OCI-LY1 (cell line): ENCODE measurements at regions not wholly inside any gene's neighbourhood (a gene's known extent, or its start where the extent isn't known, plus 50 kb on each side); places are given as distances from the start of the nearest gene placed in this dataset.

Source experiments
- H2AFZ ChIP-seq: fragments of 200-600 bp; sonication (generic), shearing (Covaris generic); 2 replicates; pipeline ENCODE4 v1.6.0; 2014; ENCODE audit warnings: antibody characterized with exemption, mild to moderate bottlenecking, low read length
- H3F3A ChIP-seq: fragments of 200-600 bp; sonication (generic), shearing (Covaris generic); 2 replicates; pipeline ENCODE4 v1.6.0; 2014; ENCODE audit warnings: mild to moderate bottlenecking, antibody characterized with exemption, low read length, moderate library complexity; ENCODE audit not compliant: insufficient read depth
- H3K27ac ChIP-seq: fragments of 200-600 bp; sonication (generic); 2 replicates; pipeline ENCODE4 v1.5.1; 2014; ENCODE audit warnings: low read length, mixed run types, mild to moderate bottlenecking, low read depth; ENCODE audit not compliant: poor library complexity, severe bottlenecking
- H3K27me3 ChIP-seq: fragments of 200-600 bp; sonication (generic); 2 replicates; pipeline ENCODE4 v1.6.0; 2014; ENCODE audit warnings: antibody characterized with exemption, mild to moderate bottlenecking, low read length, moderate library complexity; ENCODE audit not compliant: insufficient read depth
- H3K36me3 ChIP-seq: fragments of 200-600 bp; sonication (generic); 2 replicates; pipeline ENCODE4 v1.6.1; 2014; ENCODE audit warnings: mild to moderate bottlenecking, antibody characterized with exemption, low read length, moderate library complexity, mixed read lengths; ENCODE audit not compliant: insufficient read depth
- H3K4me1 ChIP-seq: fragments of 200-600 bp; sonication (generic); 2 replicates; pipeline ENCODE4 v1.5.1; 2014; ENCODE audit warnings: mild to moderate bottlenecking, low read length, moderate library complexity; ENCODE audit not compliant: insufficient read depth, severe bottlenecking
- H3K4me2 ChIP-seq: fragments of 200-600 bp; sonication (generic), shearing (Covaris generic); 2 replicates; pipeline ENCODE4 v1.6.1; 2014; ENCODE audit warnings: low read length
- H3K4me3 ChIP-seq: fragments of 200-600 bp; sonication (generic); 2 replicates; pipeline ENCODE4 v1.5.1; 2014; ENCODE audit warnings: low read length, low read depth, mild to moderate bottlenecking, mixed read lengths; ENCODE audit not compliant: poor library complexity, severe bottlenecking
- H3K79me2 ChIP-seq: fragments of 200-600 bp; shearing (Covaris generic); 2 replicates; pipeline ENCODE4 v1.6.1; 2016; ENCODE audit warnings: mixed run types, low read length, mixed read lengths; ENCODE audit not compliant: insufficient read depth
- H3K9ac ChIP-seq: fragments of 200-600 bp; sonication (generic), shearing (Covaris generic); 2 replicates; pipeline ENCODE4 v1.6.1; 2014; ENCODE audit warnings: mild to moderate bottlenecking, low read length, mixed read lengths
- H3K9me2 ChIP-seq: fragments of 200-600 bp; sonication (generic), shearing (Covaris generic); 2 replicates; pipeline ENCODE4 v1.6.1; 2014; ENCODE audit warnings: low read depth, mild to moderate bottlenecking, low read length, mixed read lengths
- H3K9me3 ChIP-seq: fragments of 200-600 bp; shearing (Covaris generic); 2 replicates; pipeline ENCODE4 v1.6.1; 2014; ENCODE audit warnings: low read length, mixed read lengths
- H4K20me1 ChIP-seq: fragments of 200-600 bp; sonication (generic), shearing (Covaris generic); 2 replicates; pipeline ENCODE4 v1.6.0; 2016; ENCODE audit warnings: mild to moderate bottlenecking, low read length; ENCODE audit not compliant: insufficient read depth
- CTCF ChIP-seq: fragments of 200-600 bp; sonication (generic), shearing (Covaris generic); IDR thresholded peaks from 2 replicates; pipeline ENCODE4 v1.5.1; 2017; ENCODE audit warnings: mild to moderate bottlenecking, antibody characterized with exemption, low read length, moderate library complexity, mixed read lengths
- EZH2 ChIP-seq: fragments of 200-600 bp; sonication (generic), shearing (Covaris generic); IDR thresholded peaks from 2 replicates; pipeline ENCODE4 v1.8.0; 2017; ENCODE audit warnings: borderline replicate concordance, mixed run types, mild to moderate bottlenecking, antibody characterized with exemption, low read length, moderate library complexity, mixed read lengths

GRCh38 chr14:25667387-25667786 lies 617.4 kb upstream of the STXBP6 start:
- Histone ChIP-seq H3K9ac (no peak overlapping the region), H2AFZ (no peak overlapping the region), H3K4me1 (no peaks in the 10 kb centered on the region), H3K36me3 (no peaks in the 10 kb centered on the region), H3K27me3 (no peaks in the 10 kb centered on the region), H3K79me2 (no peaks in the 10 kb centered on the region), H3F3A (no peaks in the 10 kb centered on the region), H3K9me3 (no peaks in the 10 kb centered on the region), H3K27ac (no peak overlapping the region), H3K4me2 (no peak overlapping the region), H3K9me2 (no peaks in the 10 kb centered on the region), H4K20me1 (no peaks in the 10 kb centered on the region), H3K4me3 (no peak overlapping the region)
- TF ChIP-seq EZH2 (no peak), CTCF (no peak)

- H3K27ac ChIP-seq, result no peak overlapping the region
- H3K36me3 ChIP-seq, result no peaks in the 10 kb centered on the region
- no peaks in the 10 kb centered on the region for H3F3A ChIP-seq
- no peaks in the 10 kb centered on the region for H3K9me2 ChIP-seq
- no peaks in the 10 kb centered on the region for H3K79me2 ChIP-seq
- H2AFZ ChIP-seq, result no peak overlapping the region
- no peak overlapping the region for H3K9ac ChIP-seq
- TF ChIP-seq CTCF (no peak), EZH2 (no peak)
- no peak overlapping the region for H3K4me2 ChIP-seq
- no peaks in the 10 kb centered on the region for H3K27me3 ChIP-seq
- H3K4me1 ChIP-seq, result no peaks in the 10 kb centered on the region
- no peak overlapping the region for H3K4me3 ChIP-seq
- H3K9me3 ChIP-seq, result no peaks in the 10 kb centered on the region
- H4K20me1 ChIP-seq, result no peaks in the 10 kb centered on the region
Observed at GRCh38 chr14:25666877-25667276, 616.9 kb upstream of the STXBP6 start.

- H3K27me3 ChIP-seq, result no peaks in the 10 kb centered on the region
- H3F3A ChIP-seq, result no peaks in the 10 kb centered on the region
- no peaks in the 10 kb centered on the region for H3K79me2 ChIP-seq
- TF ChIP-seq CTCF (no peak), EZH2 (no peak)
- no peaks in the 10 kb centered on the region for H4K20me1 ChIP-seq
- no peaks in the 10 kb centered on the region for H3K9me2 ChIP-seq
- H3K27ac ChIP-seq, result no peak overlapping the region
- no peaks in the 10 kb centered on the region for H3K9me3 ChIP-seq
- H3K36me3 ChIP-seq, result no peaks in the 10 kb centered on the region
- H2AFZ ChIP-seq, result no peak overlapping the region
- H3K4me3 ChIP-seq, result no peak overlapping the region
- H3K4me2 ChIP-seq, result no peak overlapping the region
- H3K4me1 ChIP-seq, result no peaks in the 10 kb centered on the region
- no peak overlapping the region for H3K9ac ChIP-seq
Observed at GRCh38 chr14:25658988-25659387, 609.0 kb upstream of the STXBP6 start.
